ENCODE measurements at regions not wholly inside any gene's neighbourhood (a gene's known extent, or its start where the extent isn't known, plus 50 kb on each side); places are given as distances from the start of the nearest gene placed in this dataset.

DNA sequence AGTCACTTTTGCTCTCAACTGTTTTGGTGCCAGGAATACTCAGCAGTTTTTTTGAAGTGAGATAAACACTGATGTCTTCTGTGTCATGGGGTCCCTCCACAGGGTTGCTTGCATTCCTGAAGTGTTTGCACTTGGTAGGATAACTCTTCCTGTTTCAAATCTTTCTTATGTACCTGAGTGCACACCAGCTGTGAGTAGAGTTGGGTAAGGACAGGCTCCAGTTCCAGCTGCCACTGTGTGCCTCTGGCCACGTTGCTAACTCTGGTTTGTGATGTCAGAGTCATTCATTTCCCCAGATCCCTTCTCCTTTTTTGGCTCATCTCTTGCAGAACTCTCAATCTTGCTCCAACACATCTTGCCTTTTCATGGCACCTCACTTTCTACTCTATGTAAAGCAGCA lies 356.3 kb upstream of the B3GALT2 start:
- TF ChIP-seq, protein P1, sequence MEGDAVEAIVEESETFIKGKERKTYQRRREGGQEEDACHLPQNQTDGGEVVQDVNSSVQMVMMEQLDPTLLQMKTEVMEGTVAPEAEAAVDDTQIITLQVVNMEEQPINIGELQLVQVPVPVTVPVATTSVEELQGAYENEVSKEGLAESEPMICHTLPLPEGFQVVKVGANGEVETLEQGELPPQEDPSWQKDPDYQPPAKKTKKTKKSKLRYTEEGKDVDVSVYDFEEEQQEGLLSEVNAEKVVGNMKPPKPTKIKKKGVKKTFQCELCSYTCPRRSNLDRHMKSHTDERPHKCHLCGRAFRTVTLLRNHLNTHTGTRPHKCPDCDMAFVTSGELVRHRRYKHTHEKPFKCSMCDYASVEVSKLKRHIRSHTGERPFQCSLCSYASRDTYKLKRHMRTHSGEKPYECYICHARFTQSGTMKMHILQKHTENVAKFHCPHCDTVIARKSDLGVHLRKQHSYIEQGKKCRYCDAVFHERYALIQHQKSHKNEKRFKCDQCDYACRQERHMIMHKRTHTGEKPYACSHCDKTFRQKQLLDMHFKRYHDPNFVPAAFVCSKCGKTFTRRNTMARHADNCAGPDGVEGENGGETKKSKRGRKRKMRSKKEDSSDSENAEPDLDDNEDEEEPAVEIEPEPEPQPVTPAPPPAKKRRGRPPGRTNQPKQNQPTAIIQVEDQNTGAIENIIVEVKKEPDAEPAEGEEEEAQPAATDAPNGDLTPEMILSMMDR (IDR thresholded peaks at IDR 0.05 in 4 of 5, conservative IDR thresholded peaks at IDR 0.05 in 1 of 5): no peak
- no peak for TF ChIP-seq POLR2A (IDR thresholded peaks at IDR 0.05)
